ENCODE measurements at regions not wholly inside any gene's neighbourhood (a gene's known extent, or its start where the extent isn't known, plus 50 kb on each side); places are given as distances from the start of the nearest gene placed in this dataset.
A peak's percentile ranks its signal among the peaks of the same experiment; 100 is the strongest.

DNA sequence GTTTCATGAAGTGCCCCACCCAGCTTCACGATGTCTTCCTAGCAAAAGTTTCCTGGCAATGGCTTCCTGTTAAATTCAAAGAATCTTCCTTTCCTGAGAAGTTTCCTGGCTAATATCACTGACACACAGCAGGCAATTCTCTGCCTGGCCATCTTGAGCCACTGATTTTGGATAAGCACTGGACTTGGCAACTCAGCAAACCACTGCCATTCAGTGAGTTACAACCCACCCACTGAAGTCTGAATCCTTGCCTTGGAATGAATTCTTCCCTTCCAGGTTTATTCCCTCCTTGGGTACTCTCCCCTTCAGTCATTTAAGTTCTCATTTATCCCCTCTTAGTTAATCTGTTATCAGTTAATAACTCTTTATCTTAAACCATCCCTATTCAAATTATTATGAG, 426.0 kb downstream of the MBD2 start:
- DNase-seq, result no peak

DNA sequence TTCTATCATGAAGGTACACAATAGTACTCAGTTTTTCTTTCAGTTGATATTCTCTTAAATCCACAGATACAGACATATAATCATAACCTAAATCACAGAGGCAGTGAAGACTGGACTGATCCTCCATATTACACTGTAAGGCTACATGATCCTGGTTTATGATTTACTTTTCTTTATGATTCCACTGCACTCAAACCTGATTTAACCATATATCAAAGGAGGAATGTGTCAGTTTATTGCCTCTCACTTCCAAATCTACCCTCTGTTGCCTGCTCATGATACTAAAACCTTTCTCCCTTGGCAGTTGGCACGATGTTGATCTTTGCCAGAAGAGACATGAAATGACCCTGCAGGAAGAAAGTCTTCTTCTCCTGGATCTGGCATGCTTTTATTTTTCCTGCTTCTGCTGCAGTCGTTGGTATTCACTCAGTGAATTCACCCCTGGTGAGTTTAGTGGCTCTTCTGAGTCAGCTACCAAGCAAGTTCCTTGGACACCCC, 426.4 kb downstream of the MBD2 start:
- no peak for DNase-seq

DNA sequence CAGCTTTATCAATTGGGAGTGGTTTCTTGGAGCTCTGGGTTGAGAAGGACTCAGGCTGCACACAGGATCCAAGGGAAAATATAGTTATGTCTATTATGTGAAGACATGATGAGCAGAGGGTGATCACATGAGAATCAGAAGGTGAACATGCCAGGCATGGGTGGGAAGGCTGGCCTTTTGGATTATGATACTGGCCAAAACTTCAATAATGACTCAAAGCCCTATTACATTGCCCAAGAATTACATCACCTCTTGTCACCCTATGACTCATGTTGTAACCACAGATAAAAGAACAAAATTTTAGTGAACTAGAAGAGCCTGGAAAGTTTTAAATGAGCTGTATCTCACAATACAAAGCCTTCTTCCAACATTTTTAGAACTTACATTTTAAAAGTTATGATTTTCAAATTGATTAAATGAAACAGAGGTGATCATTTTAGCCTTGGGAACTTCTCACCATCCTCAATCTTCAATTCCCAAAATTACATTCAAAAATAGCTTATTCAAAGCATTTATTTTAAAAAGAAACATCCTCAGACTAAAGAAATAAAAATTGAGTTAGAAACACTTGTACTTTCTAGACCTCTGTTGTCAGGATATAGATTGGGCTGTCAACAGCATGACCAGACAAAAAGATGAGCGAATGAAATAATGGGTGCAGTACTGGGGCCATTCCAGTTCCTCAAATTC, 428.3 kb downstream of the MBD2 start:
- DNase-seq, result no peak

DNA sequence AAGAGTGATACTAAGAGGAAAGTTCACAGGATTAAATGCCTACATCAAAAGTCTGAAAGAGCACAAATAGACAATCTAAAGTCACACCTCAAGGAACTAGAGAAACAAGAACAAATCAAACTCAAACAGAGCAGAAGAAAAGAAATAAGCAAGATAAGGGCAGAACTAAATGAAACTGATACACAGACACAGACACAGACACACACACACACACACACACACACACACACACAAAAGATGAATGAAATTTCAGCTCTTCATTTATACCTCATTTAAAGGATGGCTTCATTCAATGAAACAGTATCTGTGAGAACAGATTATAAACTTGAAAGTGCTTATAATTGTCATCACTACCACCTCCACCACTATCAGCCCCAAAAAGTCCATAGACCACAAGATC, 428.9 kb downstream of the MBD2 start:
- no peak for DNase-seq

DNA sequence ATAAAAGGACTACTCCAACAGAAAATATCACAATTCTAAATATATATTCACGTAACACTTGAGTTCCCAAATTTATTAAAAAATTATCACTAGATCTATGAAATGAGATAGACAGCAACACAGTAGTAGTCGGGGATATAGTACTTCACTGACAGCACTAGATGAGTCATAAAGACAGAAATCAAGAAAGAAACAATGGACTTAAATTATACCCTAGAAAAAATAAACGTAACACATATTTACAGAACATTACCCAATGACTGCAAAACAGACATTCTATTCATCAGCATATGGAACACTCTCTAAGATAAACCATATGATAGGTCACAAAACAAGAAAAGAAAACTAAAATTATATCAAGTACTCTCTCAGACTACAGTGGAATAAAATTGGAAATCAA, 429.4 kb downstream of the MBD2 start:
- DNase-seq, result no peak

DNA sequence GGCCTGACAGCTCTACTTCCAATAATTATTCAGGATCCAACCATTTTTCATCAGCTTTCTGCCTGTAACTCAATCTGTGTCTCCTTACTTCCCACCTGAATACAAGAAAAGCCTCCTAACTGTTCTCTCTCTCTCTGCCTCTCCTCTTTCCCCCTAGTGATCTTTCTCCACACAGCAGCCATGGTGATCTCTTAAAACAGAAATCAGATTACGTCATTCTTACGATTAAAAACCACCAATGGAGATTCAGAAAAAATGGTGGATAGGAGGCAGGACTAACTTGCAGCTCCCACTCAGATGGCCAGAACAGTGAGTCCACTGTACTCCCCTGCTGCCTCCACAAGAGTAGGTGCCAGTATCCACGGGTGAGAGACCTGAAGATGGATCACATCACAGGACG, 431.7 kb downstream of the MBD2 start:
- no peak for DNase-seq

DNA sequence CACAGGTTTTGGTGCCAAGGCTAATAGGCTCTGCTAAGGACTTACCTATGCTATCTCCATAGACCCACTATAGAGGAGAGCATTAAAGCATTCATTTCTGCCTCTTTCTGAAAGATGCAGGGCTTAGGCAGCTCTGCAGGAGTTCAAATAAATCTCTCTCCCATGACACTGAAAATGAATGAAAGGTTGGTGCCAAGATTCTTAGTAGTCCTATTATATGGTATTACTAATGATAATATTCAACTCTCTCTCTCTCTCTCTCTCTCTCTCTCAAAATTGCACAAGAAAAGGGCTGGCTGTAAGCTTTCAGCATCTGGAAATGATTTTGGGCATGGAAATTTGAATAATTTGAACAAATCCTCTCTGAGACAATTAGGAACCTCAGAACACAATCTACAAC, 433.7 kb downstream of the MBD2 start:
- no peak for DNase-seq

DNA sequence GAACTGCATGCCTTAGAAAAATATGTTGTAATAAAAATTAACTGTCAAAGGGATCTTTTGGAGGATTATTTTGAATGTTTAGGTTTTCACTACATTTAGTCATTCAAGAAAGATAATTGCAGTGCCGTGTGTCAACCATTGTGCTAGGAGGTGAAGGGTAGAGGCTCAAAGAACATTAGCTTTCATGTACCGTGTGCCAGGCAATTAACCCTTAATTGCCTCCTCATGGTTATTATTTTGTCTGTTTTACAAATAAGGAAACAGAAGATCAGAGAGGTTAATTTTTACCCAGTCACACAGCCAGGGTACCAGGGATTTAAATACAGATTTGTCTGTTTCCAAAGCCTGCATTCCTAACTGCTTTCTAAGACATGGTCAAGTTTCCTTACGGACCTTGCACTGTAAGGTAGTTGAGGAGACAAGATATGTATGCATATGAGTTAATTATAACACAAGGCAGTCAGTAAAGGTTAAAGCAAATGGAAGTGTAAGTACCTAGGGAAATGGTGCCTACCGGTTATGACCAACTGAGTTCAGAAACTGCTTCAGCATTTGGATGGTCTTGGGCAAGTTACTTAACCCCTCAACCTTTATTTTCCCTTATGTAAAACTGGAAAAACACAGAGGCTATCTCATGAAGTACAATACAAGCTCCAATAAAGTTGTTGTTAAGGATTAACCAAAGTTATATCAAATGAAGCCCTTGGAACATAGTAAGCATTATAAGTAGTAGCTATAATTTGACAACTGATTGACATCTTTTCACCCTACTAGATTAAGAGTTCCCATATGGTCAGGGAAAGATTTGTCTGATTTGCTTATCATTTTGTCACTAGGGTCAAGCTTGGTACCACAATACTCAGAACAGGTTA, 434.9 kb downstream of the MBD2 start:
- DNase-seq, result no peak

DNA sequence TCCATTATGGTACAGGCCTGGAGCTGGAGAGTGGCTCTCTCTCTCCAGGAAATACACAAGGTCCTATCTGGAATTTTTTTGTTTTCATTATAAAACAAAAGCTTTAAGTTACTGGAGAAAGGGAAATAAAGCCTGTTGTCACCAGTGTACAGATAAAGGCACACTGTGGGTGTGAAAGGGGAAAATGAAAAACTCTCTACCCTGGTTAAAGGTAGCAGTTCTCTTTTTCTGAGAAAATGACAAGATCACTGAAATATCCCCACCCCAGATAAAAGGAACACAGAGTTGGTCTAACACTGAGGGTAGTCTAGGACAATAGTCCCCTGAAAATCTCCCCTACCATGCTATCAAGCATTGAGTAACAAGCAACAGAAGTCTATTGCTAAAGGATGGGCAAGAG, 438.7 kb downstream of the MBD2 start:
- no peak for DNase-seq

DNA sequence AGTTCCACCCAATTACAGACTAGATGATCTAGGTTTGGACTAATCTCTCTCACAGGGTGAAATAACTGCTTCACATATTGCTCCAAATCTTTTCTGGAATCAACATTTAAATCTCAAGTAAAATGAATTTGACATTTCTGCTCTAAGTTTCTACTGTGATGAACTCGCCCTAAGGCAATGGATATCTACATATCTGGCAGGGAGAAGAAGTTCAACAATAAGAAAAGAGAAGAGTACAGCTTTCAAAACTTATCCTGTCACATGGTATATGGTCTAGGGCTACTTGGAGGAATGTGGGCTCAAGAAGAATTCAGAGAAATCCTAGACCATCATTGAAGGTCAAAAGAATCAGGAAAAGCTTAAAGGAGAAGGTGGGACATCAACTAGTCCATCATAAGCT, 440.2 kb downstream of the MBD2 start:
- no peak for DNase-seq

DNA sequence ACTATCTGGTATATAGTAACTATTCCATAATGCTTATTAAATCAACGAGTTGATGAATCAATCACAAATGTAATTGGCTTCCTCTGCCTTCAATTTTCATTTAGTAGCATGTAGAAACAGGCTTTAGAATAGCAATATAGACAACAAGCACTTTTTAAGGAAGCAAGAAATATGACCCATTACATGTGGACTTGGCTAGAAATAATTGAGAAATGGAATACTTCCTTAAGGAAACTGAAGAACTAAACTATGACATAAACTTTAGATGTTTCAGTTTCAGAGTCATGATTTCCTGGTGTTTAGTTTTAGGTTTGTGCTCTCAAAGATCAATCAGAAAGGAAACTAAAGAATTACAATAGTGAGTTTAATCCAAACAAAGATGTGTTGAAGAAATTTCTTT, 443.8 kb downstream of the MBD2 start:
- no peak for DNase-seq

DNA sequence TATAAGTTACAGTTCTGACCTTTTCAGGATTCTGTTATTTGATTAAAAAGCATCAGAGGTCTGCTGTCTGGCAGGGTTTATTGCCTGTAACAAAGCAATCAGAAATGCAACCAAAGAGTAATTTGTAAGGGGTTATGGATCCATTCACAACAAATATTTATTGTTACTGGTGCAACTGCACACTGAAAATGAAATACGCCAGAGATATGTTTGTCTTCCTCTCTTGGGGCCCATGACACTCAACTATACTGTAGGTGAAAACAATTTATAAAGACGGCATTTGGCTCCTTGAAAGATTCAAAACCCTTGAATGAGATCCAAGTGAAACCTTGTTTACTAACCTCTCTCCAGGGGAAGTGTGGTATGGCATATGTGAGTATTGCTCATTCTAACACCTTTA, 452.2 kb downstream of the MBD2 start:
- peak; percentile 89 for DNase-seq

DNA sequence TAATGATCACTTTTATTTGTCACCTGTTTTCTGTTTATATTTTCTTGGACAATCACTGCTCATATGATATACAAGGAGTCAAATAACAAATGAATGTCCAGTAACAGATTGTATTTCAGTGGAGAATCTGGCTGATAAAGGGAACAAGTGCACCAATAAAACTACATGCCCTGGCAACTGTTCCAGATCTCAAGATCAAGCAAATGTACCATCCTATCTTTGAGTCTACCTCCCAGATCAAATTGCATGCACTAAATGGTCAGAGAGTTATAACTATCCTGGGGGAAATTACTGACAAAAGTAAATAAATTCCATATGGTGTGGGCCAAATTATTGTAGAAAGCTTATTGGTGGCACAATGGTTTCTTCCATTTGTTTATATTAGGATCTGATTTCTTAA, 452.8 kb downstream of the MBD2 start:
- peak; percentile 98 for DNase-seq

DNA sequence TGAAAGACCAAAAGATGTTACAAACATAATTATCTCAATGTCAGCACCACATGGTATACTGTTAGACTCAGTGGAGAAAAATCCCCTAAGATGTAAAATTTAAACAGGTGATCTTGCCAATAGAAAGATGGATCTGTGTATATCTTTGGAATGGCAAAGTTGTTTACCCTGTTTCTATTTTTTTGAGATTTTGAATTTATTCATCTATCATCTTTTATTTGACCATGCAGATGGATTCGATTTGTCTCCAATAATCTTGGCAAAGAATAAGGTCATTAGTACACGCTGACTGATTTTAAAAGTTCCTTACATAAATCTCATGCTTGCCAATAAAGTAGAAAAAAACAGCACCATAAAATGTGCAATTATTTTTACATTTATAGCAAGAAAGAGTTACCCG, 459.3 kb downstream of the MBD2 start:
- no peak for DNase-seq

DNA sequence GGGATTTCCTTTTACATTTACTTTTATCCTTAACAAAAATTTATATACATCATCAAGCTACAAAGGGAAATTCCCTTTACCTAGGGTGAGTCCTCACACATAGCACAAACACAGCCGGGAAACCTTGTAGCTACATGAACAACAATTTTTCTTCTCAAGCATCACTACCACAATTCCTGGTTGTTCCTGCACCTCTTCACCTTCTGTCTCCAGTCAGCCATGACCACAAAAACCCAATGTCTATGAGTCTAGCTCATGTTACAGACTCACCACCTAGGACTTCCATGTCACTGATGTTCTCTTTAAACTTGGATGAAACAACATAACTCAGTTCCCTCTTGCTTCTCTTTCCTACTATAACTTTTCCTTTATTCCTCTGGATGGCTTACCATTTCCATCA, 460.4 kb downstream of the MBD2 start:
- no peak for DNase-seq

DNA sequence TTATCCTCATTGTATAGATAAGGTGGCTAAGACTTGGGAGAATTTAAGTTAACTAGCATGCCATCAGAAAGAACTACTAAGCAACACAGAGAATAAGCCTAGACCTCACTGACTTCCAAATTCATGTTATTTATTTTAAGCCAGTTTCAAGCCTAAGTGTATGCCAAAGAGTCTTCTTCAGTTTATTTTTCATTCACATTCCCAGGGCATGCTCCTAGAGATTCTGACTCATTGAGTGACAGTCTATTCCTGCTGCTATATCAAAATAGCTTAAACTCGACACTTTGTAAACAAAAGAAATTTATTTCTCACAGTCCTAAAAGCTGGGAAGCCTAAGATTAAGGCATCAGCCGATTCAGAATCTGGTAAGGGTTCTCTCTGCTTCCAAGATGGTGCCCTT, 467.1 kb downstream of the MBD2 start:
- no peak for DNase-seq

DNA sequence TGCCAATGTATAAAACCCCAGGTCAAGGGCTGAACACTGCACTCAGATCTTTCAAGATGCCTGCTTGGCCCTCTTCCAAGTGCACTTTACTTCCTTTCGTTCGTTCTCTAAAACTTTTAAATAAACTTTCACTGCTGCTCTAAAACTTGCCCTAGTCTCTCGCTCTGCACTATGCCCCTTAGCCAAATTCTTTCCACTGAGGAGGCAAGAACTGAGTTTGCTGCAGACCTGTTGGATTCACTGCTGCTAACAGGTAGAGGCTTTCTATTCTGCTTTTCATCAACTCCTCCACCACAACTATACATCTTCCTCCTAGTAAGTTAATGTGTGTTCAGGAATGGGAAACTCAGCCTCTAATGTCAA, 467.9 kb downstream of the MBD2 start:
- DNase-seq, result no peak

DNA sequence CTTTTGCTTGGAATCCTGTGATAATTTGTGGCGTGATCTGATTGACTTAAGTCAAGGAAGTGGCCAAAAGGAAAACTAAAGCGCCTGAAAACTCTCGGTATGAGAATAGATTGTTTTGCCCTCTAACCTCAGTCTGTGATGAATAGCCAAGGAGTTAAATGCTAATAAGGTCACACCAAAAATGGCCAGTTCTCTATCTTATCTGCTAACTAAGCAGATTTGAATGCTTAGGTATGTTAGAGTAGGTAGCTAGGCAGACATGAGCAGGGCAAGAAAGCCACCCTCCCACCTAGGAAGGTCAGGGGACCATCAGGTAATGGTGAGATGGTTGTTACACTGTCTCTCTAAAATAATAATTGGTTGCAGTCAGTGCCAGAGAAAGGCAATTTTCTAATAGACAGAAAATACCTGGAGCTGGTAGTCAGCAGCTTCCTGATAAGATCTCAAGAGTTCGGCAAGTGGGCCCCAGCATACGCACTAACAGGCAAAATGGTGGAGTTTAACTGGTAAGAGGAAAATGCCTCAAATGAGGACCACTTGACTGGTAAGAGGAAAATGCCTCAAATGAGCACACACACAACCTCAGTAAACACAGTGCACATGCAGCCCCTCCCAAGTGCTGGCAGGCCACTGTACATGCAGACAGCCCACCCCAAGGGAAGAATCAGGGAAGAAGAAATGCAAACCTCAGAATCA, 468.4 kb downstream of the MBD2 start:
- DNase-seq, result no peak

DNA sequence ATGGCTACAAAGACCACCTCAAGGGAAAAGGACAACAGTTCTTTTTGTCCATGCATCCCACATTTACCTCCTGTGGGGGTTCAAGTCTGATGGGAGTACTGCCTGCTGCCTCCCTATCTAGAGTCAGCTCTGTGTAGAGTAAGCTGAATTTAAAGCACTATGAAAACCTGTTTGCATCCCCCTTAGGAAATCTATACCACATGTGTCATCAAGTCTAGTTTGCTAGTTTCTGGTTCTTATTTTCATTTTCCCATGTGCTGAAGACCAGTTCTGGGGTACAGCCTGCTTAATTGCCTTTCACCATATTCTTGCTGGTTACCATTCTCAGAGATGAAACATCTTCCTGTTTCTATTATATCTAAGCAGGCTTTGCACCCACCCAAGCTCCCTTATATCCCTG, 470.3 kb downstream of the MBD2 start:
- no peak for DNase-seq

DNA sequence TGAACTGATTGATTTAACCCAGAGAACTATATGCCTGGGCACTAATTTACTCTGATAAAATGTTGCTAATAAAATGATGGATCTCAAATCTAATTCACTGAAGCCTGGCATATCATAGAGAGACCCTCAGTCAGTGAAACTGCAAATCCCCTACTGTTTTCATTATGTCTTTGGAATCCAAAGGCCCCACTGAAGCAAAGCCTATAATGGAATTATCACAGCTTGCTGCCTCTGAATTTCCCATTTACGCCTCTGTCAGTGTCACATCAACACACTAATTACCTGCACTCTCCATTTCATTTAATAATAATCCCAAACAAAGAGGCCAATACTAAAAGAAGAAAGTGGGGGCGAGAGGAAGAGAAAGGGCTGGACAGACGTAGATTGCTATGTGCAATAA, 470.9 kb downstream of the MBD2 start:
- DNase-seq, result peak; percentile 46

DNA sequence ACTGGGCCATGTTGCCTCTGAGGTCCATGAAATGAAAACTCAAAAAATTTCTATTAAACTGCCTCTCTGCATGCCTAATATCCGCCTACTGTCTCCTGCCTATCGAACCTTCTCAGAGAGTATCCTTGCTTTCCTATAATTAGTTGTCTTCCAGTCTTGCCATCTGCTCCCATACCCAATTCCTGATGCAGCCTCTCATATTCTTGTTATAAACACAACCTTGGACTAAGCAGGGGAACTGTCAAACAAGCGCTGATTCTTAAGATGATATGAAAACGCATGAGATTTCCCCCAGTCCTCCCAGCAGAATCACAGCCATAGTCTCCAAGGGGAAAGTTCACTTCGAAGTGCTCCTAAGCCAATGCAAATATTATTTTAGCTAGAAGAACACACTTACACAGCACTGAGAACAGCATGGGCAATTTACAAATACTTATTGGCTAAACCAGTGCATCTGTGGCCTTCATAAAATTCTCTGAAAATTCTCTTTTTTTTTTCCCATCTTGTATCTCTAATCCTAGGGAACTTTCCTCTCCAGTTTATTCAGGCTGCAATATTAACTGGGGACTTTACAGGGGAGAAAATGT, 471.6 kb downstream of the MBD2 start:
- DNase-seq, result peak; percentile 42

DNA sequence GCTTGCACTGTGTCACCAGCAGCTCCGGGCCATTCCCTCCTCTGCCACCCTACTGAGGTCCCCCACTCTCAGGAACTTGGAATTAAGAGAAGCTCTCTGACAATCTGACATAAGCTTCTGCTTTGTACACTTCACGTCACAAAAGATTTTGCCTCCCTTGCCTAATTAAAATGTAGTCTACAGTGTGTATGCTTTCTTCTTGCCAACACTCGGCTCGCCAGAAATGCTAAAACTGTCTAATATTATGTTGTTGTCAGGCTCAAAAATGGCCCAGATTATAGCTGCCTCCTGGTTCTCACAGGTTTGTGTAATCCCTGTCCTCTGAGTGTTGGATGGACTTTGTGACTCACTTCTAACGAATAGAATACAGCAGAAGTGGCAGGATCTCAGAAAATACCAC, 474.7 kb downstream of the MBD2 start:
- no peak for DNase-seq

DNA sequence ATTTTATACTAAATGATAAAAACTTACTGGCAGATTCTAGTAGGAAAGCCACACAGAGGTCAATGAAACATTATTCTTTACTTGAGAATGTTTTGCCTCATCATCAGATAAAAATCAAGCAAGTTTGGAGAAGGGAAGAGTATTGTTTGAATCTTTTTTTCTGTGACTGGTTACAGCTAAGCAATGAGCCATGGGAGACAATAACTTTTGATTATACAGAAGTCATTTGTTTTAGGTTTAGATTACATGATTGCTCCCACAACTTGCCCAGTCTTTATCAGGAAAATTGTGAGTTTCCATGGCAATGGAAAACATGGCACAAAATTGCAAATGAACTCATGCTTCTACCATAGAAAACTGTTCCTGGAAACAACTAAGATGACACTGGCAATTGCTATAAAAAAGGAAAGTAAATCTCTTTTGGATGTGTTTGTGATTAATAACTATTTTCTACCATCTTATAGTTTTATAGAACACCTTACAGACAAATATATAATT, 476.8 kb downstream of the MBD2 start:
- no peak for DNase-seq
